ENCODE measurements at regions not wholly inside any gene's neighbourhood (a gene's known extent, or its start where the extent isn't known, plus 50 kb on each side); places are given as distances from the start of the nearest gene placed in this dataset.

DNA sequence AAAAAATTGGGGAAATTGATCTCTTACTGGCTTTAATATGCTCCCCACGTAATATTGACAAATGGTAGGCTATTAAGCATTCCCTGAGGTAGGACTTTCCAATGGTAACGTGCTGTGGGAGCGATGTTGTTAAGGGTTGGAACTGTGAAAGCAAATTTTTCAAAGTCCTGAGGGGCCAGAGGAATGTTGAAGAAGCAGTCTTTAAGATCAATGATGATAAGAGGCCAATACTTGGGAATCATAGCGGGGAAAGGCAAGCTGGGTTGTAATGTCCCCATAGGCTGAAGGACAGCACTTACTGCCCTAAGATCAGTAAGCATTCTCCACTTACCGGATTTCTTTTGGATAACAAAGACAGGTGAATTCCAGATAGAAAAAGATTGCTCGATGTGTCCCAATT is 69.6 kb upstream of the ARL4D start:
- Histone ChIP-seq H3K9me3 (ENCODE audit: control insufficient read depth, low read length) (no peaks in the 10 kb centered on the region), H3K4me3 (ENCODE audit: extremely low read depth, insufficient read depth, low read length, poor library complexity, severe bottlenecking) (no peak overlapping the region), H3K4me1 (ENCODE audit: control insufficient read depth, insufficient read depth, low read length, poor library complexity, severe bottlenecking) (peaks cover 15% of the 10 kb centered on the region), H3K36me3 (ENCODE audit: control insufficient read depth, insufficient read depth, low read length) (no peaks in the 10 kb centered on the region), H3K27ac (ENCODE audit: low read depth, low read length, severe bottlenecking) (no peak overlapping the region)
- WGBS, 2 experiments (ENCODE audit: insufficient coverage in 2 of 2), result 92 to 96% methylated on average over 6 of the region's 6 CpGs

DNA sequence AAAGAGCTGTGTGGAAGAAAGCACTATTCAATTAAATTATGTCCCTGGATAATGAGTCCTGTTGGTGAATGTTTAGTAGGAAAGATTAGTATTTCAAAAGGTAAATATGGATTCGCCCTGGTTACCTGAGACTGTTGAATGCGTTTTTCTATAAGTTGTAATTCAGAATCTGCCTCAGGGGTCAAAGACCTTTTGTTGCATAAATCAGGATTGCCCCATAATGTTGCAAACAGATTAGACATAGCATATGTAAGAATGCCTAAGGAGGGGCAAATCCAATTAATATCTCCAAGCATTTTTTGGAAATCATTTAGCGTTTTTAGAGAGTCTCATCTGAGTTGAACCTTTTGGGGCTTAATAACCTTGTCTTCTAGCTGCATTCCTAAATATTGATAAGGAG is 70.1 kb upstream of the ARL4D start:
- no peaks in the 10 kb centered on the region for H3K36me3 ChIP-seq (ENCODE audit: control insufficient read depth, insufficient read depth, low read length)
- no peaks in the 10 kb centered on the region for H3K9me3 ChIP-seq (ENCODE audit: control insufficient read depth, low read length)
- H3K4me3 ChIP-seq (ENCODE audit: extremely low read depth, insufficient read depth, low read length, poor library complexity, severe bottlenecking), result no peak overlapping the region
- H3K4me1 ChIP-seq (ENCODE audit: control insufficient read depth, insufficient read depth, low read length, poor library complexity, severe bottlenecking), result peaks cover 11% of the 10 kb centered on the region
- H3K27ac ChIP-seq (ENCODE audit: low read depth, low read length, severe bottlenecking), result no peak overlapping the region
- 92 to 93% methylated on average over 3 of the region's 3 CpGs for WGBS, 2 experiments (ENCODE audit: insufficient coverage in 2 of 2)

DNA sequence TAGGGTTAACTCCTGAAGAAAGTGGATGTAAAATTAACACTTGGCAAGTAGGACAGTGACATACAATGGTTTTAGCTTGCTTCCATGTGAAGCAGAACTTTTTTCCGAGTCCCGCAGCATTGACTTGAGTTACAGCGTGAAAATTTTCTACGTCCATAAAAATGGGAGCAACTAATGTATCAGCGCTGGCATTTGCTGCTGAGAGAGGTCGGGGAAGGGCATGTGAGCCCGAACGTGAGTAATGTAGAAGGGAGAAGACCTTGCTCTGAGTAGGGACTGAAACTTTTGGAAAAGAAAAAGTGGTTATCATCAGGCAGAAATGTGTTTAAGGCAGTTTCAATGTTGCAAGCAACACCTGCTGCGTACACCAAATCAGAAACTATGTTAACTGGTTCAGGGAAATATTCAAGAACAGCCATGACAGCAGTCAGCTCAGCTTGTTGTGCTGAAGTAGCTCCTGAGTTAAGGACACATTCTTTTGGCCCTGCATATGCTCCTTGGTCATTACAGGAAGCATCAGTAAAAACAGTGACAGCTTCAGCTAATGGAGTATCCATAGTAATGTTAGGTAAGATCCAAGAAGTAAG is 70.9 kb upstream of the ARL4D start:
- H3K9me3 ChIP-seq (ENCODE audit: control insufficient read depth, low read length), result no peaks in the 10 kb centered on the region

DNA sequence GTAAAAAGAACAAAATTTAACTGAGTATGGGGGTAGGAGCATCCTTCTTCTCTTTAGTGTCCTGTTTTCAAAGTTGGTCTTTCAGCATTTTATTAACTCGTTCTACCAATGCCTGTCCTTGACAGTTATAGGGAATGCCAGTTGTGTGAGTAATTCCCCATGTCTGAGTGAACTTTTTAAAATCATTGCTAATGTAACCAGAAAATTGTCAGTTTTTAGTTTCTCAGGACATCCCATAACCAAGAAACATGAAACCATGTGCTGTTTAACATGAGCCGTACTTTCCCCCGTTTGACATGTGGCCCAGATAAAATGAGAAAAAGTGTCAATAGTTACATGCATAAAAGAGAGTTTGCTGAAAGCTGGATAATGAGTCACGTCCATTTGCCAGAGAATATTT is 71.4 kb upstream of the ARL4D start:
- H3K9me3 ChIP-seq (ENCODE audit: control insufficient read depth, low read length), result no peaks in the 10 kb centered on the region
- H3K36me3 ChIP-seq (ENCODE audit: control insufficient read depth, insufficient read depth, low read length), result no peaks in the 10 kb centered on the region
- no peak overlapping the region for H3K27ac ChIP-seq (ENCODE audit: low read depth, low read length, severe bottlenecking)
- H3K4me1 ChIP-seq (ENCODE audit: control insufficient read depth, insufficient read depth, low read length, poor library complexity, severe bottlenecking), result peaks cover 10% of the 10 kb centered on the region
- 96 to 97% methylated on average over 3 of the region's 4 CpGs for WGBS, 2 experiments (ENCODE audit: insufficient coverage in 2 of 2)
- H3K4me3 ChIP-seq (ENCODE audit: extremely low read depth, insufficient read depth, low read length, poor library complexity, severe bottlenecking), result no peak overlapping the region

More for the DNA sequence above, 70.9 kb upstream of the ARL4D start:
- H3K4me1 ChIP-seq (ENCODE audit: control insufficient read depth, insufficient read depth, low read length, poor library complexity, severe bottlenecking), result peaks cover 10% of the 10 kb centered on the region
- WGBS, 2 experiments (ENCODE audit: insufficient coverage in 2 of 2), result 97 to 98% methylated on average over 8 to 9 of the region's 9 CpGs
- H3K4me3 ChIP-seq (ENCODE audit: extremely low read depth, insufficient read depth, low read length, poor library complexity, severe bottlenecking), result no peak overlapping the region
- no peaks in the 10 kb centered on the region for H3K36me3 ChIP-seq (ENCODE audit: control insufficient read depth, insufficient read depth, low read length)
- H3K27ac ChIP-seq (ENCODE audit: low read depth, low read length, severe bottlenecking), result no peak overlapping the region

DNA sequence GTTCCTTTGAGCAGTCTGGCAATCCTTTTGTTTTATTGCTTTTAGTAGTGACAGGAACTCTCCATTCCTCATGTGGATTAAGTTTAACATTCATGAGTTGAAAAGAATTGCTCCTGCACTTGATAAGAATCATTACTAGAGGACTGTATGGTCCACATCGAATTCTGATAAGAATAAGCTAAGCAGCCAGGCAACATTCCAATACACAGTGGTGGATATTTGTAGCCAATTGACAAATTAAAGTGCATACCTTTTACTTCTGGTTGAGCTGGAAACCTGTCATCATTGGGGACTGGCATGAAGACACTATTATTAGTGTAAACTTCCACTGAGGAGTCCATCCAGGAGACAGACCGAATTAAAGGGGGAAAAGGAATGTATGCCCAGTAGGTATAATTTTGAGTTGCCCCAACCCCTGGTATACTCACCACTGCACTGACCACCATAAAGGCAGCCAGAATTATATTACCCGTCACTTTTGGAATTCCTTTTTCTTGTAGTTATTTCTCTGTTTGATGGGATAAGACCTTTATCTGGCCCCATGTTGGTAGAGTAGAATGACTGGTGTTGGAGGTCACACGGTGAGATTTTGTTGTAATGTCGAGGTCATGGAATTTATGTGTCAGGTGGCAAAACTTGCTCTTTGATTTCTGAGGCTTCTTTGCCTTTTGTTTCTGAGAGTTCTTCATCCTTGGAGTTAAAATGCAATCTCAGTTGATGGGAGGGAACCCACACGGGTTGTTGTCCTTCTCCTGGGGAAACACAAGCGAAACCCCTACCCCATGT is 72.1 kb upstream of the ARL4D start:
- WGBS, 2 experiments (ENCODE audit: insufficient coverage in 2 of 2), result 88 to 90% methylated on average over 2 to 4 of the region's 7 CpGs
- no peak overlapping the region for H3K4me3 ChIP-seq (ENCODE audit: extremely low read depth, insufficient read depth, low read length, poor library complexity, severe bottlenecking)
- H3K9me3 ChIP-seq (ENCODE audit: control insufficient read depth, low read length), result no peaks in the 10 kb centered on the region
- H3K27ac ChIP-seq (ENCODE audit: low read depth, low read length, severe bottlenecking), result no peak overlapping the region
- peaks cover 10% of the 10 kb centered on the region for H3K4me1 ChIP-seq (ENCODE audit: control insufficient read depth, insufficient read depth, low read length, poor library complexity, severe bottlenecking)
- H3K36me3 ChIP-seq (ENCODE audit: control insufficient read depth, insufficient read depth, low read length), result no peaks in the 10 kb centered on the region

DNA sequence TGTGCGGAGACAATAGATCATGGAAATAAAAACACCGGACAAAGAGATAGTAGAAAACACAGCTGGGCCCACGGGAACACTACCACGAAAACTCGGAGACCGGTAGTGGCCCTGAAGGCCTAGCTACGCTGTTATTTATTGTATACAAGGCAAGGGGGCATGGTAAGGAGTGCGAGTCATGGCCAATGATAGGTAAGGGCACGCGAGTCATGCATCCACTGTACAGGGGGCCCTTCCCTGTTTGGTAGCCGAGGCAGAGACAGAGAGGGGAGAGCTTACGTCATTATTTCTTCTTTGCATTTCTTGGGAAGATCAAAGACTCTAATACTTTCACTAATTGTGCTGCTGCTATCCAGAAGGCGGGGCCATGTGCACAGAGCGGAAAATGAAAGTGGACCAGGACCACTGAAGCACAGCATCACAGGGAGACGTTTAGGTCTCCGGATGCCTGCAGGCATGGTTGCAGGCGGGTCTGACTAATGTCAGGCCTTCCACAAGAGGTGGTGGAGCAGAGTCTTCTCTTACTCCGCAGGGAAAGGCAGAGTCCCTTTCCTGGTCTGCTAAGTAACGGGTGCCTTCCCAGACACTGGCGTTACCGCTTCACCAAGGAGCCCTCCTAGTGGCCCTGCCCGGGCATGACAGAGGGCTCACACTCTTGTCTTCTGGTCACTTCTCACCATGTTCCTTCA is 74.4 kb upstream of the ARL4D start:
- H3K4me3 ChIP-seq (ENCODE audit: extremely low read depth, insufficient read depth, low read length, poor library complexity, severe bottlenecking), result no peak overlapping the region
- 90 to 91% methylated on average over 21 of the region's 22 CpGs for WGBS, 2 experiments (ENCODE audit: insufficient coverage in 2 of 2)
- no peaks in the 10 kb centered on the region for H3K36me3 ChIP-seq (ENCODE audit: control insufficient read depth, insufficient read depth, low read length)
- peaks cover 10% of the 10 kb centered on the region for H3K9me3 ChIP-seq (ENCODE audit: control insufficient read depth, low read length)
- H3K4me1 ChIP-seq (ENCODE audit: control insufficient read depth, insufficient read depth, low read length, poor library complexity, severe bottlenecking), result peaks cover 10% of the 10 kb centered on the region
- H3K27ac ChIP-seq (ENCODE audit: low read depth, low read length, severe bottlenecking), result no peak overlapping the region

DNA sequence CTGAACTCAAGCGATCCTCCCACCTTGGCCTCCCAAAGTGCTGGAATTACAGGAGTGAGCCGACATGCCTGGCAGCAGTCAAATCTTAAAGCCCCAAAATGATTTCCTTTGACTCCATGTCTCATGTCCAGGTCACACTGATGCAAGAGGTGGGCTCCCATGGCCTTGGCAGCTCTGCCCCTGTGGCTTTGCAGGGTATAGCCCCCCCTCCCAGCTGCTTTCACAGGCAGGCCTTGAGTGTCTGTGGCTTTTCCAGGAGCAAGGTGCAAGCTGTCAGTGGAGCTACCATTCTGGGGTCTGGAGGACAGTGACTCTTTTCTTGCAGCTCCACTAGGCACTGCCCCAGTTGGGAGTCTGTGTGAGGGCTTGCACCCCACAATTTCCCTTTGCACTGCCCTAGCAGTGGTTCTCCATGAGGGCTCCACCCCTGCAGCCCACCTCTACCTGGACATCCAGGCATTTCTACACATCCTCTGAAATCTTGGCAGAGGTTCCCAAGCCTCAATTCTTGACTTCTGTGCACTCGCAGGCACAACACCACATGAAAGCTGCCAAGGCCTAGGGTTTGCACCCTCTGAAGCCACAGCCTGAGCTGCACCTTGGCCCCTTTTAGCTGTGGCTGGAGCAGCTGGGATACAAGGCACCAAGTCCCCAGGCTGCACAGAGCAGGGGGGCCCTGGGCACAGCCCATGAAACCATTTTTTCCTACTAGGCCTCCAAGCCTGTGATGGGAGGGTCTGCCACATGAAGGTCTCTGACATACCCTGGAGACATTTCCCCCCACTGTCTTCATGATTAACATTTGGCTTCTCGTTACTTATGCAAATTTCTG is 79.3 kb upstream of the ARL4D start:
- 94% methylated on average over 3 of the region's 4 CpGs for whole genome bisulfite sequencing, 2 experiments (ENCODE audit: insufficient coverage in 2 of 2)
- H3K4me1 ChIP-seq (ENCODE audit: control insufficient read depth, insufficient read depth, low read length, poor library complexity, severe bottlenecking), result no peaks in the 10 kb centered on the region
- H3K36me3 ChIP-seq (ENCODE audit: control insufficient read depth, insufficient read depth, low read length), result no peaks in the 10 kb centered on the region
- H3K4me3 ChIP-seq (ENCODE audit: extremely low read depth, insufficient read depth, low read length, poor library complexity, severe bottlenecking), result no peak overlapping the region
- H3K9me3 ChIP-seq (ENCODE audit: control insufficient read depth, low read length), result peaks cover 11% of the 10 kb centered on the region
- H3K27ac ChIP-seq (ENCODE audit: low read depth, low read length, severe bottlenecking), result no peak overlapping the region

DNA sequence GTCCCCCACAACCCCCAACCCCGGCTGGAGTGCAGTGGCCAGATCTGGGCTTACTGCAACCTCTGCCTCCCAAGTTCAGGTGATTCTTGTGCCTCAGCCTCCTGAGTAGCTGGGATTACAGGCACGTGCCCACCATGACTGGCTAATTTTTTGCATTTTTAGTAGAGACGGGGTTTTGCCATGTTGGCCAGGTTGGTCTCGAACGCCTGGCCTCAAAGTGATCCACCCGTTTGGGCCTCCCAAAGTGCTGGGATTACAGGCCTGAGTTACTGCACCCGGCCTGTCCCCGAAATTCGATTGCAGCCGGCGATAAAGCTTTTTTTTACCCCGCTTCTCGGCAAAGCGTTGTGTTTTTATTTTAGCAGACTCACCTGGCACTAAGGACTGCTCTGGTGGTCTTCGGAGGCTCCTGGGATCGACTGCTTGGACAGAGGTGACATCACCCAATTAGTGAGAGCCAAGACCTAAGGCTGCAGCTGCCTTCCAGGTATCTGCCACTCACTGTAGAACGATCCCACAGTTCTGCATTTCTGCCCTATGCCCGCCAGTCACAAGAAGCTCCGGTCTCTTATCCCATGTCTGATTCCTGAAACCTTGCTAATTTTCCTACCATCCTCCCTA is 82.2 kb upstream of the ARL4D start:
- H3K36me3 ChIP-seq (ENCODE audit: control insufficient read depth, insufficient read depth, low read length), result no peaks in the 10 kb centered on the region
- peaks cover 11% of the 10 kb centered on the region for H3K9me3 ChIP-seq (ENCODE audit: control insufficient read depth, low read length)
- WGBS, 2 experiments (ENCODE audit: insufficient coverage in 2 of 2), result 82 to 83% methylated on average over 17 to 19 of the region's 19 CpGs
- no peak overlapping the region for H3K27ac ChIP-seq (ENCODE audit: low read depth, low read length, severe bottlenecking)
- no peak overlapping the region for H3K4me3 ChIP-seq (ENCODE audit: extremely low read depth, insufficient read depth, low read length, poor library complexity, severe bottlenecking)
- H3K4me1 ChIP-seq (ENCODE audit: control insufficient read depth, insufficient read depth, low read length, poor library complexity, severe bottlenecking), result no peaks in the 10 kb centered on the region

DNA sequence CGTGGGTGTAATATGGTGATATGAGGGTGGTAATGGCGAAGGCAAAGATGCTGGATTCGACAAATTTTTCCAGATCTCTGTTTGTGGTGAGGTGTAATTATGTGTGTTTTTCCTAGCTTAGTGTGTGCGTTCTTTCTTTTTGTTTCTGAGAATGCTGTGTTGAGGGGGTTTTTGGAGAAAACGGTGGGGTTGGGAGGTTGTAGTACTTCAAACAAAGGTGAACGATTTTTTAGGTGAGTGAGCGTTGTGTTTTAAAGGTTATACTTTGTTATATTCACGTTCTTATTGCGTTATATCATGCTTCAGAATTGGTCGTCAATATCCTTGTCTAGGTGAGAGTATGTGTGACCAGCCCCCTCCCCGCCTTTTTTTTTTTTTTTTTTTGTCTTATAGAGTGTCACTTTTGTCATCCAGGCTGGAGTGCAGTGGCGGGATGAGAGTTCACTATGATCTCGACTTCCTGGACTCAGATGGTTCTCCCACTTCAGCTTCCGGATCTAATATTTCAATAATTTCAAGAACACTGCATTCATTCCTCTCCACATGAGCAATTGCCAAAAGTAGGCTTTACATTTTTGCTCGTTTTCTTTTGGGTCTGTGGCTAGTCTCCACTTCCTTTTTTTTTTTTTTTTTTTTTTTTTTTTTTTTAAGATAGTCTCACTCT is 82.2 kb upstream of the RNU2-1 start:
- no peak overlapping the region for H3K4me3 ChIP-seq (ENCODE audit: extremely low read depth, insufficient read depth, low read length, poor library complexity, severe bottlenecking)
- H3K9me3 ChIP-seq (ENCODE audit: control insufficient read depth, low read length), result peaks cover 11% of the 10 kb centered on the region
- 14 to 25% methylated on average over 7 to 10 of the region's 15 CpGs for WGBS, 2 experiments (ENCODE audit: insufficient coverage in 2 of 2)
- no peaks in the 10 kb centered on the region for H3K36me3 ChIP-seq (ENCODE audit: control insufficient read depth, insufficient read depth, low read length)
- H3K4me1 ChIP-seq (ENCODE audit: control insufficient read depth, insufficient read depth, low read length, poor library complexity, severe bottlenecking), result no peaks in the 10 kb centered on the region
- H3K27ac ChIP-seq (ENCODE audit: low read depth, low read length, severe bottlenecking), result no peak overlapping the region

DNA sequence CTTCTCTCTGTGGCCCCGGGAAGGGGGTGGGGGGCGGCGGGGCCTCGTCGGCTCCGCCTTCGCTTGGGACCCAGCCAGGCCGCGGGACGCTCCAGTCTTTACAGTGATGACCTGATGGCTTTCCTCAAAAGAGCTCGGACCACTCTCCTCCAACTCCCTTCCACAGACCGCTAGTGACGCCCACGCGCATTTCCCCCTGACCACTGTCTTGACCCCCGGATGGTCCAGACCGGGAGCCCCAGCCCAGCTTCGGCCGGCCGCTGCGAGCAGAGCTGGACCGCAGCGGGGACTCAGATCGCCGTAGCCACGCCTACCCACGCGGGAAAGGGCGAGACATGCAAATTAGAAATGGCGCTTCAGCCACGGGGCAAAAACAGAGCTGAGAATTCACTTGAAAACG is 81.6 kb upstream of the RNU2-1 start:
- Histone ChIP-seq H3K36me3 (ENCODE audit: control insufficient read depth, insufficient read depth, low read length) (no peaks in the 10 kb centered on the region), H3K4me3 (ENCODE audit: extremely low read depth, insufficient read depth, low read length, poor library complexity, severe bottlenecking) (no peak overlapping the region), H3K27ac (ENCODE audit: low read depth, low read length, severe bottlenecking) (no peak overlapping the region), H3K4me1 (ENCODE audit: control insufficient read depth, insufficient read depth, low read length, poor library complexity, severe bottlenecking) (no peaks in the 10 kb centered on the region), H3K9me3 (ENCODE audit: control insufficient read depth, low read length) (peaks cover 11% of the 10 kb centered on the region)
- 0% methylated on average over 24 to 27 of the region's 32 CpGs for WGBS, 2 experiments (ENCODE audit: insufficient coverage in 2 of 2)

All from mesodermal cell (in vitro differentiated cells).